Vagina (tissue), 2 donors: ENCODE measurements at regions not wholly inside any gene's neighbourhood (a gene's known extent, or its start where the extent isn't known, plus 50 kb on each side); places are given as distances from the start of the nearest gene placed in this dataset.

Experiments used
- POLR2A ChIP-seq, 2 donors: fragments of 450-650 bp; IDR thresholded peaks; one replicate each; pipeline ENCODE4 v1.6.1; 2017; ENCODE audit warnings: antibody characterized with exemption in 2 of 2, mild to moderate bottlenecking in 2 of 2, moderate library complexity in 2 of 2
- POLR2AphosphoS5 ChIP-seq, 2 donors: sonication (generic); formaldehyde crosslinking; IDR thresholded peaks; one replicate each; pipeline ENCODE4 v1.9.0; 2017; ENCODE audit warnings: antibody characterized with exemption in 2 of 2, mild to moderate bottlenecking in 2 of 2, low read depth in 1 of 2; ENCODE audit not compliant: insufficient read depth in 1 of 2
- TF ChIP-seq, protein P1 (sequence below), 3 experiments: fragments of 450-650 bp in 2 of 3; fragments of 200-600 bp in 1 of 3; sonication (generic) in 1 of 3; IDR thresholded peaks; one replicate each; pipeline ENCODE4 v1.5.1; 2017 to 2019; ENCODE audit warnings: antibody characterized with exemption in 3 of 3, mild to moderate bottlenecking in 2 of 3, moderate library complexity in 2 of 3

DNA sequence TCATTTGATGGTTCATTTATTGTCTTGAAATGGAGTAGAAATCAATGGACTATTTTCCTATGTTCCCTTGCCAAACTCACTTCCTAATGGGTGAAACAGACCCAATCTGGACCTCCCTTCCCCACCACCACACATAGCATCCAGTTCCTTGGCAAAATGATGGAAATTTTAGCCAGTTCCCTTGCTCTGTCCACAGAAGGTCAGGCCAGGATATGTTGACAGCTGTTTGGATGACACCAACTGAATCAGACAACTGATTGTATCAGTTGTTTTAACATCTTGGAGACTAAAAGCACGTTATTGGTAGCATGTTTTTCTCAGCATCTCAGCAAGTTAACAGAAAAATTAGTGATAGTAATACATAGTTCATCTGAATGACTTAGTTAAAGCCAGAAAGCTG, 534.8 kb downstream of the PSAT1 start:
- TF ChIP-seq POLR2AphosphoS5 (IDR thresholded peaks at IDR 0.05; ENCODE audit: insufficient read depth in 1 of 2, low read depth in 1 of 2) (no peak), POLR2A (IDR thresholded peaks at IDR 0.05) (no peak)
- TF ChIP-seq, protein P1, sequence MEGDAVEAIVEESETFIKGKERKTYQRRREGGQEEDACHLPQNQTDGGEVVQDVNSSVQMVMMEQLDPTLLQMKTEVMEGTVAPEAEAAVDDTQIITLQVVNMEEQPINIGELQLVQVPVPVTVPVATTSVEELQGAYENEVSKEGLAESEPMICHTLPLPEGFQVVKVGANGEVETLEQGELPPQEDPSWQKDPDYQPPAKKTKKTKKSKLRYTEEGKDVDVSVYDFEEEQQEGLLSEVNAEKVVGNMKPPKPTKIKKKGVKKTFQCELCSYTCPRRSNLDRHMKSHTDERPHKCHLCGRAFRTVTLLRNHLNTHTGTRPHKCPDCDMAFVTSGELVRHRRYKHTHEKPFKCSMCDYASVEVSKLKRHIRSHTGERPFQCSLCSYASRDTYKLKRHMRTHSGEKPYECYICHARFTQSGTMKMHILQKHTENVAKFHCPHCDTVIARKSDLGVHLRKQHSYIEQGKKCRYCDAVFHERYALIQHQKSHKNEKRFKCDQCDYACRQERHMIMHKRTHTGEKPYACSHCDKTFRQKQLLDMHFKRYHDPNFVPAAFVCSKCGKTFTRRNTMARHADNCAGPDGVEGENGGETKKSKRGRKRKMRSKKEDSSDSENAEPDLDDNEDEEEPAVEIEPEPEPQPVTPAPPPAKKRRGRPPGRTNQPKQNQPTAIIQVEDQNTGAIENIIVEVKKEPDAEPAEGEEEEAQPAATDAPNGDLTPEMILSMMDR (IDR thresholded peaks at IDR 0.05), result no peak
